GM20000 (cell line): ENCODE measurements at regions not wholly inside any gene's neighbourhood (a gene's known extent, or its start where the extent isn't known, plus 50 kb on each side); places are given as distances from the start of the nearest gene placed in this dataset.

Experiments
- DNase-seq: peaks from one replicate; pipeline ENCODE4 v3.0.0; 2012; ENCODE audit warnings: low spot score
- TF ChIP-seq, protein P1 (sequence below): IDR thresholded peaks from 2 replicates; pipeline ENCODE4 v1.5.1; 2012; ENCODE audit warnings: mild to moderate bottlenecking, control low read depth; ENCODE audit errors: extremely low read depth, missing control alignments

DNA sequence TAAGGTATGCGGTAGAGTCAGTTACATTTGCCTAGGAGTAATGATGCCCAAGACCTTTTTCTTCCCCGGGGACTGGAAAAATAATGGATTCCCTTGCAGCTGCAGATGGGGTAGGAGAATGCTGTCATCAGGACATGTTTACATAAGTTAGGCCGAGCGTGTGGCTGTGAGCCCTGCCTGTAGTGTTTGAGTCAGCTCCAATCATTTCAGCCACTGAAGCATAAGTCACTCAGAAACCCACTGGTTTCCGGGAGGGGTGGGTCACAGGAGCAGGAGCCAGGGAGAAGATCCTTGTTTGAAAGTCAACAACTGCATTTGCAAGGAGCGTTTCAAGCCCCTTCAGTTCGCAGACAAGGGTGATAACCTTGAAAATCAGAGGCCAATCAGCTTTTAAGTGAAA is 562.3 kb downstream of the MCTP2 start:
- DNase-seq, result no peak
- TF ChIP-seq, protein P1, sequence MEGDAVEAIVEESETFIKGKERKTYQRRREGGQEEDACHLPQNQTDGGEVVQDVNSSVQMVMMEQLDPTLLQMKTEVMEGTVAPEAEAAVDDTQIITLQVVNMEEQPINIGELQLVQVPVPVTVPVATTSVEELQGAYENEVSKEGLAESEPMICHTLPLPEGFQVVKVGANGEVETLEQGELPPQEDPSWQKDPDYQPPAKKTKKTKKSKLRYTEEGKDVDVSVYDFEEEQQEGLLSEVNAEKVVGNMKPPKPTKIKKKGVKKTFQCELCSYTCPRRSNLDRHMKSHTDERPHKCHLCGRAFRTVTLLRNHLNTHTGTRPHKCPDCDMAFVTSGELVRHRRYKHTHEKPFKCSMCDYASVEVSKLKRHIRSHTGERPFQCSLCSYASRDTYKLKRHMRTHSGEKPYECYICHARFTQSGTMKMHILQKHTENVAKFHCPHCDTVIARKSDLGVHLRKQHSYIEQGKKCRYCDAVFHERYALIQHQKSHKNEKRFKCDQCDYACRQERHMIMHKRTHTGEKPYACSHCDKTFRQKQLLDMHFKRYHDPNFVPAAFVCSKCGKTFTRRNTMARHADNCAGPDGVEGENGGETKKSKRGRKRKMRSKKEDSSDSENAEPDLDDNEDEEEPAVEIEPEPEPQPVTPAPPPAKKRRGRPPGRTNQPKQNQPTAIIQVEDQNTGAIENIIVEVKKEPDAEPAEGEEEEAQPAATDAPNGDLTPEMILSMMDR, result no peak

DNA sequence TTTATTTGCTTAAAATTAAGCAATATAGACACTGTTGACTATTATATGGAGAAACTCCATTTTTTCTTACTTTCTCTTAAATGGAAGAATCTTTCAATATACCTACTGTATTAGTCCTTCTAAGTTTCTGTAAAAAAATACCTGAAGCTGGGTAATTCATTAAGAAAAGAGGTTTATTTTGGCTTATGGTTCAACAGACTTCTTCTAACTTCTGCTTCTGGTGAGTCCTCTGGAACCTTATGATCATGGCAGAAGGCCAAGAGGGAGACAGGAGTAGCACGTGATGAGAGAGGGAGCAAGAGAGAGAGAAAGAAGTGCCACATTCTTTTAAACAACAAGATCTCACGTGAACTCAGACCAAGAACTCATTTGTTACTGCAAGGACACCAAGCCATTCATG is 573.3 kb downstream of the MCTP2 start:
- TF ChIP-seq, protein P1, result no peak
- DNase-seq, result no peak

DNA sequence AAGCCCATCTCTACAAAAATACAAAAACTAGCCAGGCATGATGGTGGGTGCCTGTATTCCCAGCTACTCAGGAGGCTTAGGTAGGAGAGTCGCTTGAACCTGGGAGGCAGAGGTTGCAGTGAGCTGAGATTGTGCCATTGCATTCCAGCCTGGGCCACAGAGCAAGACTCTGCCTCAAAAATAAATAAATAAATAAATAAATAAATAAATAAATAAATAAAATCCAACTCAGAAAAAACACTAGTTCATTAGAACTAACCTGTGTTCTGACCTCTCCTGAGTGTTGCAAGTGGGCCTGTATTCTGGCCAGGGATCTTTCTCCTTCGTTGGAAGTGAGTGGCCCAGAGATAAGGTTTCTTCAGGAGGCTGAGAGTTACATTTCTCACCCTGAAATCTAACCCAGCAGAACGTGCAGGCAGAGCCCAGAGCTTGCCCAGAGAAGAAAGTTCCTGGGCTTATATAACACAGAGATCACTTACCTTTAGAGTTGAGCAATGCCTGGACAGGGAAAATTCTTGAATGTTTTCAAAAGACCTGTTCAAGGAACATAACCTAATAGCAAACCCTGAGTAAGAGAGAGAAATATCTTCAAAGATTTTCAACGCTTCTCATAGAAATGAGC is 583.9 kb downstream of the MCTP2 start:
- DNase-seq, result no peak
- TF ChIP-seq, protein P1, result no peak

DNA sequence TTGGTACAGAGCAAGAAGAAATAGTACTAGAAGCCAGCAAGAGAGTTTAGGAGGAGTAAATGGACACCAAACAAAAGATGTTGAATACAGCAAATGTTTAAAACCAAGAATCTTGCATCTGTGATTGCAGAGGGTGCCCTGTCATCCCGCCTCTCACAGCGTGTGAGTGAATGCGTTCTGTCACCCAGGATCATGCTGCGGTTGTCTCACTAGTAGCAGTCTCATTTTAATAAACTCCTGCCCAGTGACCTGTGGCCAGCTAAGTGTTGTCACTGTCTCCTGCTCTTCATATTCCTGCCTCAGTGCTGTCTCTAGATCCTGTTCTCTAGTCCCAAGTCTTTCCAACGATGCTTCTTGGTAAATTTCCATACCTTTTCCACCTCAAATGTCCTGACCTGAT is 584.6 kb downstream of the MCTP2 start:
- DNase-seq, result no peak
- TF ChIP-seq, protein P1, result no peak

DNA sequence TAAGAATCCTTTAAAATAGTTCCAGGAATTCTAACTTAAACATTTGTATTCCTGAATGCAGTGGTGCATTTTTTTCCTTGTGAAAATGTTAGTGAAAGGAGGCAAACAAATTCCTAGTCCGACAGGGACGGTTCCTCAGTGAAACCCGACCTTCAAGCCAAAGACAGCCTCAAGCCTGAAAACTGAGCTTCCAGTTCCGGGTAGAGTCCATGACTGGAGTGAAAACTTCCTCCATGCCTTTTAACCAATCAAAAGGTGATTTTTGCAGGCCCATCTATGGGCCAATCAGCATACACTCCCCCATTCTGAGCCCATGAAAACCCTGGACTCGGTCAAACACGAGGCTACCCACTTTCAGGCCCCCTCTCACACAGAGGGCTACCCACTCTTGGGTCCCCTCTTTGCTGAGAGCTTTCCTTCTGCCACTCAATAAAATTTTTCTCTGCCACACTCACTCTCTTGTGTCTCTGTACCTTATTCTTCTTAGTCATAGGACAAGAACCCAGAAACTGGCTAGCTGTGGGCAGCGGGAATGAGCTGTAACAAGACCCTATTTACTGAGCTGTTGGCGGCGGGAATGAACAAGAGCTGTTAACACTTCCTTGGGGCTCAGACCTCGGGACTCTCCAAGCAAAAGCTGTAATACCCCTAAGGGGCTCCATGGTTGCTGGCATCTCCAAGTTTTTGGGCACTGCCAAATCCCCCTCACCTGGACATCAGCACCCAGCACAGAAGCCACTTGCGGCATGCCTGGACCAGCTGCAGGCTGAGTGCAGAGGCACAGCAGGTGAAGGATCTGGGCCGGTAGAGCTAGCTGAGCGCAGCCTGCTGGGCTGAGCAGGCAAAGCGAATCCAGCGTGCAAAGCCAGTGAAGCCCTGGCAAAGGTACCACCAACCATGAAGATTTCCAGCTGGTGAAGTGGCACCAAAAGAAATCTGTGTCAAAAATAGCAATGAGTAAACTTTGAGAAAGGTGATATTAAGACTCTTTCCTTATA is 598.8 kb downstream of the MCTP2 start:
- DNase-seq, result no peak
- TF ChIP-seq, protein P1, result no peak

DNA sequence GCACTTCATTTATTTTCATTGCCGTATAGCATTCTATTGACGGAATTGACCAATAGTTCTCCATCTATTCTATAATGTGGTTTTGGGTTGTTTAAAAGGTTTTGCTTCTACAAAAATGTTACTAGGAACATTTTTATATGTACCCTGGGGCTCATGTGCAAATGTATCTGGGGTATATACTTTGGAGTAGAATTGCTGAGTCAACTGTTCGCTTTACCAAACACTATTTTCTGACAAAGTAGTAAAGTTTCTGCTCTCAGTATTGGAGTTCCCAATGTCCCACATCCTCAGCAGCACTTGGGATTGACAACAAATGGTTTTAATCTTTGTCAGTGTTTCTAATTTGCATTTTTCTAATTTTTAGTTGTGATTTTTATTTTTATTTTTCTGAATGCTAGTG is 602.6 kb downstream of the MCTP2 start:
- DNase-seq, result no peak
- TF ChIP-seq, protein P1, result no peak

DNA sequence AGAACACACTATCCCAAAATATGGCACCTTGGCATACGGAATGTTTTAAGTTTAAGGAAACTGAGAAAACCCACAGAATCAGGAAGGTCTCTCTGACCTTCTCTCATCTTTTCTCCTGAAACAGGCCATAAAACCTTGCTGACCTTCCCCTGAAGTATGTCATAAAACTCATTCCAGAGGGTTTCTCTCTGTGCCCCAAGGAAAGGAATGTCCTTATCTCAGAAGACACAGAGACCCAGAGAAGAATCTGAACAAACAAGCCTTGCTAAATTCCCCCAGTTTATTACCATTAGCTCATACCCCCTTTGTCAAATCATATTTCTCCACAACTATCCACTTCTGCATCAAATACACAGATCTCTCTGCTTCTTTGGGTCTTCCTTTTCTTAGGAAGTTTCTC is 603.1 kb downstream of the MCTP2 start:
- TF ChIP-seq, protein P1, result no peak
- DNase-seq, result no peak
